NK-92 treated with Interleukin-12 subunit alpha and Interleukin-12 subunit beta, amount 100 ng/mL, for 24 hours (cell line): ENCODE measurements at regions not wholly inside any gene's neighbourhood (a gene's known extent, or its start where the extent isn't known, plus 50 kb on each side); places are given as distances from the start of the nearest gene placed in this dataset.
"Not testable (repeated sequence)": the region's sequence is repeated elsewhere in the genome, so short reads cannot be mapped to it uniquely, and the experiment has no call there.

Source experiments
- DNase-seq: peaks from one replicate; lab custom pipeline; 2025; lab: John Stamatoyannopoulos, UW

- DNase-seq, result not testable (repeated sequence)
Measured at GRCh38 chr22:22296047-22296446, 51.5 kb downstream of the VPREB1 start.

DNA sequence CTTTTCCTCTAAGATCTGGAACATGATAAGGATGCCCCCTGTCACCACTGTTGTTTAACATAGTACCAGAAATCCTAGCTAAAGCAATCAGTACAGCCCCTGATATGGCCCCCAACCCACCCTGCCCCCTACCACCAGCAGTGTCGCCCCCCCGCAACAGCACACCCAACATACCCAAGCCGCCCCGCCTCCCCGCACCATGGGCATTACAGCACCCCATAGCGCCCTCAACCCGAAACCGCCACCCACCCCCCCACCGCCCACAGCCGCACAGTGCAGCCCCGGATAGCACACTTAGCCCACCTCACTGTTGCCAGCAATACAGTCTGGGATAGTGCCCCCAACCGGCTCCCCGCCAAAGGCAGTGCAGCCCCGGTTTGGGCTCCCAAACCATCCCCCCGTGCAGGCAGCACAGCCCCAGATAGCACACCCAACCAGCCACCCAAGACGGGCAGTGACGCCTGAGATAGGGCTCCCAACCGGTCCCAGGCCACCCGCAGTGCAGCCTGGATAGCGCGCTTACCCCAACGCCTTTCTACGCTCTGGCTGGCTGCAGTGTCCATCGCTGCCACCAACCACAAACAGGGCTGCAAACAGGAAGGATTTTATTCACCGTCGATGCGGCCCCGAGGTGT is 52.7 kb downstream of the VPREB1 start:
- DNase-seq, result not testable (repeated sequence)

DNA sequence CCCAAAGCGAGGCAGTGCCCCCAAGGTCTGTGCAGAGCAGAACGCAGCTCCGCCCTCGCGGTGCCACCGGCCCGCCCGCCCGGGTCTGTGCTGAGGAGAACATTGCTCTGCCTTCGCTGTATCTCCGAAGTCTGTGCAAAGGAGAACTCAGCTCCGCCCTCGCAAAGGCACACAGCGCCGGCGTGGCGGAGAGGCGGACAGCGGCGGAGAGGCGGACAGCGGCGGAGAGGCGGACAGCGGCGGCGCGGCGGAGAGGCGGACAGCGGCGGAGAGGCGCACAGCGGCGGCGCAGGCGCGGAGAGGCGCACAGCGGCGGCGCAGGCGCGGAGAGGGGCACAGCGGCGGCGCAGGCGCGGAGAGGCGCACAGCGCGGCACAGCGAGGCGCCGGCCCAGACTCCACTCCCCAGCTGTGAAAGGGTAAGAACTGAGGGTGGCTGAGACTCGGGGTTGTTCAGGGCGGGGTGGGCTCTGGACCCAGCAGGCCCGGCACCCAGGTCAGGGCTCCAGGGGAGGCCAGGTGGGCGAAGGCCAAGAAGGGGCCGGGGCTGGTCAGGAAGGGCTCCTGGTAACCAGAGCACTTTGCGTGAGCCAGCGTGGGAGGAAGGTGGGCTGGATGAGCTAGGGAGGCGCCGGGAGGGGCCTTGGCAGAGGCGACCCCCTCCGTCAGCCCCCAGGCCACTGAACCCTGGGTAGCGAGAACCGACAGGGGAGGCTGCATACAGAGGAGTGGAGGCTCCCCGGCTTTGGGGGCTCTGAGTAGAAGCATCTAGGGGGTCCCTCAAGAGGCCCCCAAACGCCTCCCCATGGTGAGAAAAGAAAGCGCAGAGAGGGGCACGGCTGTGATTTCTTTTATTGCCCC is 53.4 kb downstream of the VPREB1 start:
- DNase-seq, result peak; percentile 42

- DNase-seq, result not testable (repeated sequence)
Measured at GRCh38 chr22:22298654-22299009, 54.0 kb downstream of the VPREB1 start.

- DNase-seq, result not testable (repeated sequence)
Measured at GRCh38 chr22:22300511-22300910, 55.9 kb downstream of the VPREB1 start.

GRCh38 chr22:22300946-22301345 is 56.4 kb downstream of the VPREB1 start:
- not testable (repeated sequence) for DNase-seq

DNA sequence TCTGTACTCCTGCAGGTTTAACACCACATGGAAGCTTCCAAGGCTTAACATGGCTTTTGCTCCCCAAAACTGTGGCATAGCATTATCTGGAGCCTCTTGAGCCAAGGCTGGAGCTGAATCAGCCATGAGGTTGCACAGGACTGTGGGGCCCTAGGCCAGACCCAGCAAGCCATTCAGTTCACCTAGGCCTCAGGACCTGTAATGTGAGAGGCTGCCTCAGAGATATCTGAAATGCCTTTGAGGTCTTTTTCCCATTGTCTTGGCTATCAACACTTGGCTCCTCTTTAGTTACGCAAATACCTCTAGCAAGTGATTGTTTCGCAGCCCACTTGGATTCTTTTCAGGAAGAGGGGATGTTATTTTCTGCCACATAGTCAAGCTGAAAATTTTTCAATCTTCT is 72.0 kb downstream of the VPREB1 start:
- DNase-seq, result no peak

DNA sequence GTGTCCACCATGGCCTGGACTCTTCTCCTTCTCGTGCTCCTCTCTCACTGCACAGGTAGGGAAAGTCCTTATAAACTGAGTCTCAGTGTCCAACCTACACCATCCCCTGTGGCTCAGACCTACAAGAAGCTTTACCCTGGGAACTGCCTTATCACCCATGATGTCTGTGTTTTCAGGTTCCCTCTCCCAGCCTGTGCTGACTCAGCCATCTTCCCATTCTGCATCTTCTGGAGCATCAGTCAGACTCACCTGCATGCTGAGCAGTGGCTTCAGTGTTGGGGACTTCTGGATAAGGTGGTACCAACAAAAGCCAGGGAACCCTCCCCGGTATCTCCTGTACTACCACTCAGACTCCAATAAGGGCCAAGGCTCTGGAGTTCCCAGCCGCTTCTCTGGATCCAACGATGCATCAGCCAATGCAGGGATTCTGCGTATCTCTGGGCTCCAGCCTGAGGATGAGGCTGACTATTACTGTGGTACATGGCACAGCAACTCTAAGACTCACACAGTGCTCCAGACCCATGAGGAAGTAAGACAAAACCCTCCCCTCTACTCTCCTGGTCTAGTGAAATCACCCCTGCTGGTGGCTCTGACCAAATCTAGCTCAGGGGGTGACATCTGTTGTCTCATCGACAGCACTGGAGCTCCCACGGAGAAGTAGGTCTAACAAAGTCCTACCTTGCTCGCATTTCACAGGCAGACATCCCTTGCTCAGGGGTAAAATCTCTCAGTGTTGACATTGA is 74.3 kb downstream of the VPREB1 start:
- no peak for DNase-seq

DNA sequence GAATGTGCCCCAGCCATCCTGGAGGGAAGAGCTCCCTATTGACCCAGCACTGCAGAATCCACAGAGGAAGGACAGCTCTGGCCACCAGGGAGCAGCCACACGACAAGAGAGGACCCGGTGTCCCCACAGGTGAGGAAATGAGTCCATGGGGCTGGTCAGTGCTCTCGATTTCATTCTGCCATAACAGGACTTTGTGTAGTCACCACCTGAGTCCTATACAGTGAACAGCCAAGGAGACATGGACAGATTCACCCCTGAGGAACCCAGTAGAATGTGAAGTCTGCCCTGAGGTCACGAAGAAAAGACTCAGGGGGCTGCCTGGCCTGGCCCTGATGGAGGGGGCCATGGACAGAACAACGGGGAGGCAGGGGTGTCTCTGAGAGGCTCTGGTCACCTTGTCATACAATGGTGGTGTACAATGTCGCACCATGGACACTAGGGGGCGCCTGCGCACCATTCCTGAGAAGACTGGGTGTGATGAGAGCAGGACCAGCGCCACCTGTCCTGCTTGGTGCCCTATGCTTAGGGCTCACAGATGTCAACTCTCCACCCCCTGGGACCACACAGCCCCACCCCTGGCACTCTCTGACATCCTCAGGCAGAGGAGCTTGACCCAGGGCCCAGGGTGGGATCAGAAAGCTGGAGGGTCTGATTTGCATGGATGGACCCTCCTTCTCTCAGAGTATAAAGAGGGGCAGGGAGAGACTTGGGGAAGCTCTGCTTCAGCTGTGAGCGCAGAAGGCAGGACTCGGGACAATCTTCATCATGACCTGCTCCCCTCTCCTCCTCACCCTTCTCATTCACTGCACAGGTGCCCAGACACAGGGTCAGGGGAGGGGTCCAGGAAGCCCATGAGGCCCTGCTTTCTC is 77.4 kb downstream of the VPREB1 start:
- peak; percentile 17 for DNase-seq

- DNase-seq, result no peak
Measured at GRCh38 chr22:22322792-22323191, 78.2 kb downstream of the VPREB1 start.

DNA sequence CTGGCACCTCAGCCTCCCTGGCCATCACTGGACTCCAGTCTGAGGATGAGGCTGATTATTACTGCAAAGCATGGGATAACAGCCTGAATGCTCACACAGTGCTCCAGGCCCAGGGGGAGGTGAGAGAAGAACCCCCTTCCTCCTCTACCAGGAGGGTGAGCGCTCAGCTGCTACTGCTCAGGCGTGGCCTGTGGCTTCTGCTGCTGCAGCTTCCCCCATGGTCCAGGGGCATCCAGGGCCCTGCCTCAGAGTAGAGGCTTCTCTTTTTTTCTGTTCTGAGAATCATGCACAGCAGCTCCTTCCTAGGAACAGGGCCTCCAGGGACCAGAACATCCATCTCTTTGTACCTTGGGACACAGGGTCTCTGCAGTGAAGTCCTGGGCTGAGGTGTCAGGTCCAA is 83.1 kb downstream of the VPREB1 start:
- DNase-seq, result no peak

DNA sequence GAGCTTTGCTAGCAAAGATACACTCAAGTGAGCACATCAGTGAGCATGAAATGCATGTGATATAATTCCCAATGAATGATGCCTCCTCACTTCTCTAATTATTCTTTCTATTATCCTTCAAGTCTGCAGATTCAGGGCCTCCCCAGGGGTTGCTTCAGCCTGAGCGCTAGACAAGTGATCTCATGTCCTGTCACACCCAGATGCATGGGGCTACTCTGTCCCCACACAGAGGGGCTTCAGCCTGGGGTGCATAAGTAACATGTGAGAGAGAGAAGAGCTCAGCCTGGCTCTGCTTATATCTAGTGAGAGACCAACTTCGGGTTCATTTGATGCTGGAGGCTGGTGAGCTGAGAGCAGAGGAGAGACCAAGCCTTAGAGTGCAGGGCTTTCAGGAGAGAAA is 85.2 kb downstream of the VPREB1 start:
- DNase-seq, result no peak

GRCh38 chr22:22335640-22336039 is 91.1 kb downstream of the VPREB1 start:
- DNase-seq, result not testable (repeated sequence)

GRCh38 chr22:22336333-22336732 is 91.7 kb downstream of the VPREB1 start:
- DNase-seq, result not testable (repeated sequence)

GRCh38 chr22:22338778-22339177 is 94.2 kb downstream of the VPREB1 start:
- not testable (repeated sequence) for DNase-seq

- no peak for DNase-seq
Measured at GRCh38 chr22:22341736-22342135, 97.2 kb downstream of the VPREB1 start.

DNA sequence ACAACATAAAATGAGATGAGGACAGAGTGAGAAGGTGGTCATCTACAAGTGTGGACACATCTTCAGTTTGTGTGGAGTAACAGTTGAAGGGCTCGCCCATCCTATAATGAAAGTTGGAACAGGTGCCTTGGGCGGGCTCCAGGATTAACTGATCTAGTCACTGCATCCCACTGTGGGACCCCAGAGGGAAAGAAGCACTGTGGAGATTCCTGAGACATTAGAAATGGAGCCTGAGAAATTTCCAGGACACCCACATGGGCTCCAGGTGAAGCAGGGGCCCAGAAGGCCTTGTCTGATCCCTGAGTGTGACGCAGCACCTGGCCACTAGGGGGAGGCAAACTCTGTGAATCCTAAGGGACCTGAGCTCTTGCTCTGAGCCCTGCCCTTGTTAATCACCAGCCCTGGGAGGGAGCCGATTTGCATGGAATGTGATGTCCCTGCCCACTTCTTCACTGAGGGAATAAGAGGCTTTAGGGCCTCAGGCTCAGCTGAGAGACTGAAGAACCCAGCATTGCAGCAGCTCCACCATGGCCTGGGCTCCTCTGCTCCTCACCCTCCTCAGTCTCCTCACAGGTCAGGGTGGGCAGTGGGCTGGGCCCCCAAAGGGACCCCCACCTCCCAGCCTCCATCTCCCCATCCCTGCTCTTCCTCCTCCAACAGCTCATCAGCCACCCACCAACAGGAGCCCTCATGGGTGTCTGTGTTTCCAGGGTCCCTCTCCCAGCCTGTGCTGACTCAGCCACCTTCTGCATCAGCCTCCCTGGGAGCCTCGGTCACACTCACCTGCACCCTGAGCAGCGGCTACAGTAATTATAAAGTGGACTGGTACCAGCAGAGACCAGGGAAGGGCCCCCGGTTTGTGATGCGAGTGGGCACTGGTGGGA is 98.4 kb downstream of the VPREB1 start:
- DNase-seq, result peak; percentile 13

DNA sequence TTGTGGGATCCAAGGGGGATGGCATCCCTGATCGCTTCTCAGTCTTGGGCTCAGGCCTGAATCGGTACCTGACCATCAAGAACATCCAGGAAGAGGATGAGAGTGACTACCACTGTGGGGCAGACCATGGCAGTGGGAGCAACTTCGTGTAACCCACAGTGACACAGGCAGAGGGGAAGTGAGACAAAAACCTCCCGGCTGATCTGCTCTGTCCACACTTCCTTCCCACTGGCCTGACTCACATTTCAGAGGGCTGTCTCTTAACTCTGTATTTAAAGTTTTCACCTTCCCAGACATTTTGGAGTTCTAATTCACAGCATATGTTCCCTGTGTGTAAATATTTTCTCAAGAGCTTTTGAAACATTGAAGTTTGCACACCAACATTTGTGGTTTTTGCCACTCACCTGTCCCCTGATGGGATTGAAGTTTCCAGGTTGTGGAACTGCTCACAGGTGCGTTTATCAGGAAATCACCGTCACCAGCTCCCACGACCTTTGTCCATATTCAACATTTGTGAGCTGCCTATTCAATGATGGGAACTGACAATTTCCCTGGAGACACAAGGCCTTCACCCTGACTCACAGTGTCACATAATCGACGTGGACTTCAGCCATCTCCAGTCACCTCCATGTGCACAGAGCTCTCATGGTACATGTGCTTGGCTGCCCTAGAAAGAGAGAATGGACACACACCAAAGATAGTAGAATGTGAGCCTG is 99.2 kb downstream of the VPREB1 start:
- DNase-seq, result no peak

DNA sequence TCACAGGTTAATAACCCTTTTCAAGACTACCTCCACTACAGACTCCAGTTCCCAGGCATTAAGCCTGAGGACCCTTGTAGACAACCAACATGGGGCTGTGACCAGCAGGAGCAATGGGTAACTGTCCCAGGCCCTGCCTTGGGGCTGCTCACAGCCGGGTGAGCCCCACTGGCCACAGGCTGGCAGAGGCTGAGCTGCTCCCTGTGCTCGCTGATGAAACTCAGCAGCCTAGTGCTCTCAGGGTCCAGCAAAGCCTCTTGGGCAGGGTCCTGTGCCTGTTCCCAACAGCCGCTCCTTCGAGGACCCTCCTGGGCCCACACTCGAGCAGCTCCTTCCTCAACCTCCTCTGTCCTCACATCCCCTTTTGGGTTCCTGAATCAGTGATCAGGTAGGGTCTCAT is 99.8 kb downstream of the VPREB1 start:
- no peak for DNase-seq

GRCh38 chr22:22345781-22346180 is 101.2 kb downstream of the VPREB1 start:
- DNase-seq, result no peak
